Sciatic nerve (tissue), 2 donors: ENCODE measurements at regions not wholly inside any gene's neighbourhood (a gene's known extent, or its start where the extent isn't known, plus 50 kb on each side); places are given as distances from the start of the nearest gene placed in this dataset.
A peak's percentile ranks its signal among the peaks of the same experiment; 100 is the strongest.

Experiments used
- ATAC-seq: fragments of 200-7000 bp; cut with Tn5 transposase; one replicate; pipeline ENCODE4 v1.9.1; 2020; ENCODE audit warnings: mild to moderate bottlenecking, moderate library complexity
- DNase-seq: peaks from one replicate; pipeline ENCODE4 v3.0.0-alpha.2; 2020; ENCODE audit warnings: low spot score
- intact Hi-C: fragments of 100-400 bp; cut with DNase I; formaldehyde crosslinking; loops from one replicate; pipeline ENCODE4 v1.14.2; 2022
- donor health status: DM: no; HTN: no; CAD: no.
- donor health status: DM: no; HTN: no; CAD: no.

DNA sequence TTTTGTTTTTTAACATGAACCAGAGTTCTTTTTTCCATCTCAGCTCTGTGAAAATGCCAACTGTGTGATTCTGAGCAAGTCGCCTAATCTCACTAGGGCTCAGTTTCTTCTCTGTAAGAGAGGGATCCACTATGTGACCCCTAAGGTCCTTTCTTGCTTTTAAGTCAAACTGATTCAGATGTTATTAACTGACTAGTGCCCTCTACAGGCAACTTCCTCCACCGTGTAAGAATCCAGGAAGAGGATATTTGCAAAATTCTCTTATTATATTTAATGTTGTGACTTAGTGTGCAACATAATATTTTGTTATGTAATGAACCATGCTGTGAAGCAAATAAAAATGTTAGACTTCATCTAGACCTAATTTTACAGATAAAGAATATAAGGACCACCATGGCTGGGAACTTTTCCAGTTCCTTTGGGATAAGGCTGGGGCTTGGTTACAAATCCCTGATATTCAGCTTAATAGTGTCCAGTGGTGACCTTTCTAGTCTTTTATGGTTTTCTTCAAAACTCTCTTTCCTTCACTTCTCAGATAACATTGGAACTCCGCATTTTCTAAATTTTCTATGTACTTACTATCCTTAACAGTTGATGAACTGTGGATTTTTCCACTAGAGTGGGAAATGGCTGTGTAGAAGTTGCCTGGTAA, 244.7 kb downstream of the PIK3R1 start:
- ATAC-seq (peak; percentile 74), DNase-seq (no peak)
- intact Hi-C loops: no loop called here

DNA sequence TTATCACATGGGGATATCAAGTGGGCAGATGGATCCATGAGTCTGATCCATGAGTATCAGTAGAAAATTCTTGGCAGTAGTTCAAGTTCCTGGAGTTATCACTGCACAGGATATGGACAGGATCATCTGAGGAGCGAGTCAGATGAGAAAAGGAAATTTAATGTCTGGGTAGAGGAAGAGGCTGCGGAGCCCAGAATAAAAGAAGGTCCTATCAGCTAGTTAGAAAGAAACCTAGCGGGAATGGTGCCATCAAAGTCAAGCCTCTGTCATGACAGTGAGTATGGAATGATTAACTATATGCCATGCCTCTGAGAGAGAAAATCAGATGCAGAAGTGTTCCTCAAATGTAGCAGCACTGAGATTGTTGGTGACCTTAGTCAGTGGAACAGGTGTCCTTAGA, 248.1 kb downstream of the PIK3R1 start:
- DNase-seq: no peak
- ATAC-seq: no peak
- intact Hi-C loops: no loop called here

DNA sequence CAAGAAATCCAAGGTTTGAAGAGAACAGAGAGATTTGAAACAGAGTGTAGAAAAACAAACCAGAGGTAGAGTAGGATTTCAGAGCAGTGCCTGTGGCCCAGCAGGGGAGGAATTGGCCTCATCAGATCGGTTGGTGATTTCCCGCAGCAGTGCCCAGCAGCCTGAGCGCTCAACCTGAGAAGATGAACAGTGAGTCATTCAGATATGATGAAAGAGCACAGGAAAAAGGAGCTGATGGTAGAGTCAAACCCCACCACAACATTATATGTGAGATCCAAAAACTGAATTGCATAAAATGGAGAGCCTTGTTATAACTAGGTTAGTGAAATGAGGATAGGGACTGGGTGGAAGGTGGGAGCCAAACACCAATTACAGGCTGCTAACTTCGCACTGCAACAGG, 248.9 kb downstream of the PIK3R1 start:
- ATAC-seq: no peak
- intact Hi-C loops: no loop called here
- no peak for DNase-seq

DNA sequence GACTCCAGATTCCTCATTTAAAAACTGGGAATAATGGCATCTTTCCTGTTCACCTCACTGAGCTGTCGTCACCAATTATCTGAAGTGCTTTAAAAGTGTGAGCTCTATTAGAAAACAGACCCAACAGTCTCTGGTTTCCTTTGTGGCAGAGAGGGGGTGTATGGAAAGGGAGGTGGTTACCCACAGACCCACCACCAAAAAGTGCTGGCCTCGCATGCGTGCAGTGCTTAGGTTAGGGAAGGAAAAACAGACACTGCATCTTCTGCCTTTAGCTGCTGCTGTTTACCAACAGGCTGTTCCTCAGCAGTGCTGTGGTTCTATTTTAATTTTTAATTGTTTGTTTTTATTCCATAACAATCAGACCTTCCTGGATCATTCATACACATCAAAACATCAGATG, 249.6 kb downstream of the PIK3R1 start:
- ATAC-seq (no peak), DNase-seq (no peak)

DNA sequence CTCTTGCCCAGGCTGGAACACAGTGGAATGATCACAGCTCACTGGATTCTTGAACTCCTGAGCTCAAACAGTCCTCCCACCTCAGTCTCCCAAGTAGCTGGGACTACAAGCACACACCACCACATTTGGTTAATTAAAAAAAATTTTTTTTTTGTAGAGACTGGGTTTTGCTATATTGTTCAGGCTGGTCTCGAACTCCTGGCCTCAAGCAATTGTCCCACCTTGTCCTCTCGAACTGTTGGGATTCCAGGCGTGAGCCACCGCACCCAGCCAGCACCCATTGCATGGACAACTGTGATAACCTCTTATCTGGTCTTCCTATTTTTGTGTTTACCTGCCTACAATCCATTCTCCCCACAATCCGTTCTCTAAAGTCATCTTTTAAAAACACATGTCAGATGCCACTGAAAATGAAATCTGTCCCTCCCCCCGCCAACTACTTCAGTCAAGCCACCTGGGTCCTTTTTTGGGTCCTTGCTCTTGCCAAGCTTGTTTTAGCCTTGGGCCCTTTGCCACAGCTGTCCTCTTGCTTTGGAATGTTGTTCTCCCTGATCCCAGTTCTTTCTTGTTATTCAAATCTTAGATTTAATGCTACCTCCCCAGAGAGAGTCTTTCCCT, 250.5 kb downstream of the PIK3R1 start:
- DNase-seq: no peak
- intact Hi-C loops: no loop called here
- no peak for ATAC-seq

More for the DNA sequence above, 249.6 kb downstream of the PIK3R1 start:
- intact Hi-C loops: no loop called here

DNA sequence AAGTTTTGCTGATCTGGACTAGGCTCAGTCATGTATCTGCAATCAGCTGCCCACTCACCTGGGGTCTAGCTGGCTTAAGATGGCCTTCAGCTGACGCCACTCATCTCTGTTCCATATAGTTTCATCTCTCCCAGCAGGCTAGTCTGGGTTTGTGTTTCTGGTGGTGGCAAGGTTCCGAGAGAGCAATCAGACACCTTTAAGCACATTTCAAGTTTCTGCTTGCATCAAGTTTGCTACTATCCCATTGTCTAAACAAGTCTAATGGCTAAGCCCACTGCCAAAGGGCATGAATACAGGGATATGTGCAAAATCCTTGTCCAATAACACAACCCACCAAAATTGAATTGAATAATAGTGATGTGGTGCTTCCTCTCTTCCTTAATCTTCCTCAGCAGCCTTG, 251.7 kb downstream of the PIK3R1 start:
- intact Hi-C loops: no loop called here
- no peak for ATAC-seq
- no peak for DNase-seq

DNA sequence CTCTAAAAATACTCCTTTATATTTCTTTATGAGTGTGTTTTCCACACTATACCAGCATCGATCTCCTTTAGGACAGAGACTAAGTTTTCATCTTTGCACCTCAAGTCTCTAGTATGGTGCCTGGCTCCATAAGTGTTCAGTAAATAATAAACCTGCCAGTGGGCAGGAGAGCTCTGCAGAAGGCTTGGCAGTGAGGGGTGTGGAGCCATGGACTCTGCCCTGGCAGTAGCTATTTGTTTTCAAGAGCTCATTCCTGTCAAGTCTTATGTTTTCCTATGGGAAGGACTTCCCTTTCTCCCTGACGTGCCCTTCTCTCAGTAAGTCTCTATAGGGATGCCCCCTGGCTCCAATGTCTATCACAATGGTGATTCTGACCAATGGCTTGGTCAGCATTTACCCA, 252.2 kb downstream of the PIK3R1 start:
- intact Hi-C loops: no loop called here
- no peak for ATAC-seq

DNA sequence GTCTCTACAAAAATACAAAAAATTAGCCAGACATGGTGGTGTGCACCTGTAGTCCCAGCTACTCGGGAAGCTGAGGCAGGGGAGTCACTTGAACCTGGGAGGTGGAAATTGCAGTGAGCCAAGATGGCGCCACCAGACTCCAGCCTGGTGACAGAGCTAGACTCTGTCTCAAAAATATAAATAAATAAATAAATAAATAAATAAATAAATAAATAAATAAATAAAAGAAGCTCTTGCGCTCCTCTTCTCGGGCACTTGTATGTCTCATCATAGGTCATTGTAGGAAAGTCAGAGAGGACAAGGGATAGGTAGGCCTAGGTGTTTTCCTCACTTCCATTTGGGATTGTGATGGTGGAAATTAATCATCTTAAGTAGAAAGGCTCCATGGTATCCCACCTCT, 252.8 kb downstream of the PIK3R1 start:
- DNase-seq (no peak), ATAC-seq (no peak)
- intact Hi-C loops: no loop called here

More for the DNA sequence above, 252.2 kb downstream of the PIK3R1 start:
- no peak for DNase-seq

DNA sequence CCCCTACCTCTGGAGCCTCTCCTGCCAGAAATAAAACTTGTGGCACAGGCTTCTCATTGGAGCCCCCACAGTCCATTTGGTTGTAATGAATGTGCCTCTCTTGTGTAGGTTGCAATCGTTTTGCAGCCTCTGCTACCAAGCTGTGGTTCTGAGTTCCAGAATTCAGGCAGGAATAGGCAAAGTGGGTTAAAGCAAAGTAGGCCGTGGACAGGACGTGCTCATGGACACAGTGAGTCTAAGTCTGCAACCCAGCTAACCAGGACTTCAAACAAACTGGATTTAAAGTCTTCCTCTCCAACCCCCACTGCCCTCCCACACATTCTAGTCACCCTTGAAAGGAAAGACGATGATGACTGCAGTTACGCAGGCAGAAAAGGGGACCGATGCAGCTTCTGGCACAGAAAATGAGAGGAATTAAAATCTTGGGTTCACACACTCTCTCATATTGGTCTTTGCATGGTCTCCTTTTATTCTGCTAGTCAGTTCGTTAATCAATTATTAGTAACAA, 260.0 kb downstream of the PIK3R1 start:
- intact Hi-C loops: no loop called here
- ATAC-seq (no peak), DNase-seq (no peak)

DNA sequence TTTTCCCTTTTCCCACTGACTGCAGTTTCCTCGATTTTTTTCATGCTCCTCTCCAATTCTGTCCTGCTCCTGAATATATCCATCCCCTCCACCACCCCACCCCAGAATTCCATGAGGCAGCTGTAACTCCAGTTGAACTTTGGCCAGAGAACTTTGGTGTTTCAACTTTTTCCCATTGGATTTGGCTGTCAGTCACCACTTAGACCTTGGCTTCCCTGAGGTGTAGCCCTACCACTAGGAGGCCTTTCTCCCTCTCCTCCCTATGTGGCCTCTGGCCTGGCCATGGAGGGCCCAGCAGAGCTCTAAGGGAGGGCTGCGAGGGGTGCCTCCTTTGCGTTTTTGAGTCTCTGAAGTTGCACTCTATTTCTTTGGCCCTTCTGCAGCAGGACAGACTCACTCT, 261.3 kb downstream of the PIK3R1 start:
- no peak for ATAC-seq
- DNase-seq: no peak
- intact Hi-C loops: no loop called here

DNA sequence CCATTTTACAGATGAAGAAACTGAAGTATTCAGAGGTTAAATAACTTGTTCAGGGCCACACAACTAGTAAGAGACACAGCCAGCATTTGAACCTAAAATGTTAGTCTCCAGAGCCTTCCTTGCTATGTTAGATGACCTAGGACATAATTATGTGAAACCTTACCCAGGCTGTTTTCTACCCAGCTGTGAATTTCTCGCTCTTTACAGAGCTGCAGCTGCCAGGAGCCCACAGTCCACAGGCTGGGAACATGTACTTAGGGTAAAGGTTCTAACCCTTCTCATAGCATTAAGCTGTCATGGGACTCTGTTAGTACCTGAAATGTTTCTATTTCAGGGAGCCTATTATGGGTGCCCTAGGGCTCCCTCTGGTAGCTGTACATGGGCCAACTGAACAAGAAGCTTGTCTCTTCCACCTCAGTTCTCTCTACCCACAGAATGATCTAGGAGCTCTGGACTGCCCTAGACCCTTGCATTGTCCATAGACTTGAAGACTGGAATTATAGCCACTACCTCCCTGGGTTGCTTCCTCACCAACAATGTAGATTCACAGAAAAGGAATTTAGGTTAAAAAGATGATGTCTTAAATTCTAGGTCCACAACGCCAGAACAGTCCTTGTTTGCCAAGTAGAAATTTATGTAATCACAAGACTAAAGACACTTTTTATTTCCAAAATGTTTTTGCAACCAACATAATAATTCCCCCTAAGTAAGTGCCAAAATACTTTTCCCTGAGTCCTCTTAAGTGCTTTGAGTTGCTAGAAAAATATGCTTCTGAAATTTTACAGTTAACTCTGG, 262.9 kb downstream of the PIK3R1 start:
- DNase-seq: no peak
- intact Hi-C loops: no loop called here
- peak; percentile 65 for ATAC-seq

DNA sequence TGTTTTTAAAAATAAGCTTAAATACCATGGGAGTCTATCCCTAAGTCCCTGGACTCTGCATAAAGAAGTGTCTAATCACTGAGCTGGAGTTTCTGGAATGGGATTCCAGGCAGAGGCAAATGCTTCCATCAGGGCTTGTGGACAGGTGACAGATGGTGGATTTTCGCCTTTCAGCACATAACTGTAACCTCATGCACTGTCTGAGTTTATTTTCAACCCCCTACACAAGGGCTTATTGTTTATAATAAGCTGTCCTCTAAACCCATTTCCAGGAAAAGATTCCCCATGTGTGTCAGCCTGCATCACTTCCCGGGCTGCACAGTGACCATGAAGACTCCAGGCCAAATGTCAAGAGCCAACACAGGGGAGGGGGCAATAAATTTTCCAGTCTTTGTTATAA, 264.0 kb downstream of the PIK3R1 start:
- peak; percentile 74 for ATAC-seq
- intact Hi-C loops: no loop called here
- no peak for DNase-seq

DNA sequence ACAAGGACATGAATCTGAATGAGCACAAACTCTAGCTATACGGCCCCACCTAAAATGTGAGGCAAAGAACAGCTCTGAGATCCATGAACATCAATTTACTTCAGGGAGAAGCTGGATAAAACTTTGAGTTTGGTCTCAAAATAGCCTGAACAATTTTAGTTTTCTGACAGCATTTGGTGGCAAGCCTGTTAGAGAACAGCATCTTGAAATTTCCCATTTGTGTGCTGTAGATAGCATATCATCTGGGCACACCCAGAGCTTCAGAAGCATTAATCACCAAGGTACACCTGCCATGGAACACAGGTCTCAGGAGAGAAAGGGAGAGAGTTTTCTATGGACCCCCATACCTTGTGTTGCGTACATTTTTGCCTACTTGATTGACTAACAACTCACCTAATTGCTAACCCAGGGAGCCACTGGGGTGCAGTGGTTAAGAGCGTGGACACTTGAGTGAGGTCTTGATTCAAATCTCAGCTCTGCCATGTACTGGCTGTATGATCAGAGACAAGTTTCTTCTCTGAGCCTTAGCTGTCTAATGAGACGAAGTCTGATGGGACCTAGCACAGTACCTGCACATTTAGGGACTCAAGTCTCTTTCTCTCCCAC, 264.9 kb downstream of the PIK3R1 start:
- ATAC-seq: no peak
- intact Hi-C loops: no loop called here

DNA sequence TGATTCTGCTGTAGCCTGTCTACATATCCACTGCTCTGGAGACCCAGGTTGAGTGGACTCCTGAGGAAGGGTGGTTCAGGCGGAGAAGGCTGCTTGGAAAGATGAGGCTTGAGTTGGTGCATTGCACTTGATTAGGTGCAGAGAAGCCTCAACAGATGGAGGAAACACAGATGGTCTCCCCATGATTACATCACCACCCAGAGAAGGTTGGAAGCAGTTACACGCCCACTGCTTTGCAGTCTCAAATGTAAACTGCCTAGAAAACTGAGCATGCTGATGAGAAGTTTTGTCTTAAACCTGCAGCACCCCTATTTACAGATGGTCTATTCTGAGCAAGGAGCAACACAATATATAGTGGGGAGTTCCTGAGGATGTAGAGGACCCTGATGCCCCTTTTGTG, 266.6 kb downstream of the PIK3R1 start:
- intact Hi-C loops: no loop called here
- no peak for DNase-seq
- no peak for ATAC-seq

More for the DNA sequence above, 264.9 kb downstream of the PIK3R1 start:
- no peak for DNase-seq

DNA sequence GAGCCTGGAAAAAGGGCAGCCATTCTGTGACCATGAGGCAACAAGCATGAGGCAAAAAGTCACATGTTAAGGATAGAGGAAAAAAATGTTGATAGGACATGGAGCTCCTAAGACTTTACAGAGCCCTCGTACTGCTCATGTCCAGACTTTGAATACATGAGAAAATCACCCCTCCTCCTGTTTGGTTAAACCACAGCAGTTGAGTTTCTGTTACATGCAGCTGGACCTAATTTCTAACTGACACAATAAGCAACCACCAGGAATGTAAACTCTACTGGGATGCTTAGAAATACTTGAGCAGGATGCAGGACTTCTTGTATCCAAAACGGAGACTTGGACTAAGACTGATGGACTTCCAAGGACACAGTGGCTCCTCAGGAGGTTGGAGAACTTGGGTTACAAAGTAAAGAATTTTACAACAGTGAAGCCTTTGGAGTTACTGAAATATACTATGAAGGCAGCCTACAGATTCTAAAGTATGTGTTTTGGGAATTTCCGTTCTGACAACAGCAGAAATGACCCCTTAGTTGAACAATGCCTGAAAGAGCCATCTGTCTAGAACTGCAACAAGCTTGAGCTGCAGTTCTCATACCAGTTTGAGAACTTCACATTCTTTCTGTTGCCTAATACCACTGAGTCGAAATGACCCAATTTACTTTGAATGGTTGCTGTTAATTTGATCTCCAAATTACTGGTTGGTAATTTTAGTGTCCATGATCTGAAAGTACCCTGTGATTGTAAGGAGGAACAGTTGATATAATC, 268.9 kb downstream of the PIK3R1 start:
- intact Hi-C loops: no loop called here
- ATAC-seq: no peak
- DNase-seq: no peak

DNA sequence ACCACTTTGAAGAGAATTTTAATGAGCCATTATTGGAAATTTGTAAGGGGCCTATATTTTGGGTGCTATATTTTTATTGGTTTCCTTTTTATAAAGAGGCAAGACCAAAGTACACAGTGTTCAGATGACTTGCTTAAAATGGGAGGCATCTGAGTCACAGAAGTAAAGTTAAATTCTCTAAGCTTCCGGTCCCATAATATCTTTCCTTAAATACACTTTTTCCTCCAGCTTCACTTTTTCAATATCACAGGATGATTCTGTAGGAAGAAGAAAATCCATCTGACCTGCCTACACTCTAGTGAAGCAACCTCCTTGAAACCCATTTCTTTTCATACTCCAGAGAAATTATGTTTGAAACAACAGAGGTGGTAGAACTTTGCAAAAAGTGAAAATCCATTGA, 274.0 kb downstream of the PIK3R1 start:
- DNase-seq (no peak), ATAC-seq (no peak)
- intact Hi-C loops: no loop called here

DNA sequence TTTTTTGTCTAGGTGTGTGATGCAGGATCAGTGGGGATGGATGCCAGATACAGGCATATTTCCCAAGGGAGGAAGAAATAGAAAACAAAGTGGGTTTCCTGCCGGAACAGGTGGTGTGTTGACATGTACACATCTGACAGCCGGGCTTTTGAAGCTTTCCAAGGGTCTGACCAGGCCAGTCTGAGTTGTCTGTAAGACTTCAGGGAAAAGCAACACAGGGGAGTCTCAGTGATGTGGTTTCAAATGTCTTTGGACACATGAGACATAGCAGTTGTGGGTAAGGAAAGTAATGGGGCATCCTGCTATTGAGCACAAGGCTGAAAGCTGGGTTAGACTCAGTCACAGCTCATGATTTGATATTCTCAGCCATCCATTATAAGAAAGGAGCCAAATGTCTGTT, 274.9 kb downstream of the PIK3R1 start:
- ATAC-seq: no peak
- intact Hi-C loops: no loop called here
- DNase-seq: no peak

DNA sequence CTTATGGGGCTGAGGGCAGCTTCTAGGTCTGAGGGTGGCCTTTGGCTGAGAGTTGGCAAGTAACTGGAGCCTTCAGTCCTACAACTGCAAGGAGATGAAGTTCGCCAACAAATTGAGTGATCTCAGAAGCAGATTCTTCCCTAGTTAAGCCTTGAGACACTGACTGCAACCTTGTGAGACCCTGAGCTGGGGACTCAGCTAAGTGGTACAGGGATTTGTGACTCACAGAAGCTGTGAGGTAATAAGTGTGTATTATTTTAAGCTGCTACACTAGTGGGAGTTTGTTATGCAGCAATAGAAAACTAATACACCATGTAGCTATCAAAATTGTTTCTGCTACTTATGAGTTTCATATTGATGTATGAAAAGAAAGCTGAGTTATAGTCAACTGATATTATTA, 279.2 kb downstream of the PIK3R1 start:
- ATAC-seq (no peak), DNase-seq (no peak)
- intact Hi-C loops: no loop called here

DNA sequence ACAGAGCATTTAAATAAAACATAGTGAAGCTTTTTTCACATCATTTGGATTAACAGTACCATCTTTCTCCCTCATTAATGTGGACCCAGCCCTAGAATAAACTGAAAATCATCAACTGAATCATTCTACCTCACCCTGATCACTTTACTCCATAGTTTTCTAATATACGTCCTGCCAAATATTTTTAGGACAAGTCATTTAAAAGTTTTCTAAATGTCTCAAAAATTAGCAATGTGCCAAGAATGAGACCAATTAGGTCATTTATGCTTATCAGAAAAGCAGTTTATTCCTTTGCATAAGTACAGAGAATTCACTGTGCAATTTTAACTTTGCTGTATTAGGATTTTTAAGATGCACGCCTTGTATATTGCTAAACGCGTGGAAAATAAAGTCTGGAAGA, 284.4 kb downstream of the PIK3R1 start:
- DNase-seq (no peak), ATAC-seq (no peak)
- intact Hi-C loops: no loop called here
